ENCODE measurements at regions not wholly inside any gene's neighbourhood (a gene's known extent, or its start where the extent isn't known, plus 50 kb on each side); places are given as distances from the start of the nearest gene placed in this dataset. TPM values are rescaled to one million over a fixed set of nuclear protein-coding genes. Genes with fewer than 3 reads are reported as not detected.

GRCh38 chr13:31681133-31681532, 58.2 kb upstream of the RXFP2 start:
- no peak overlapping the region for H3K4me3 ChIP-seq (ENCODE audit: low read depth, low read length)
- no peak overlapping the region for H3K27ac ChIP-seq (ENCODE audit: low read depth, low read length)
- ChIA-PET POLR2A (no interaction called here), CTCF (no interaction called here)
- no peak for DNase-seq (ENCODE audit: low read depth, low spot score)
- no peaks in the 10 kb centered on the region for H3K9me3 ChIP-seq (ENCODE audit: control insufficient read depth, insufficient read depth, low read length)
- peaks cover 4% of the 10 kb centered on the region for H3K27me3 ChIP-seq (ENCODE audit: control insufficient read depth, insufficient read depth, low read length)
- no peak for TF ChIP-seq CTCF (IDR thresholded peaks at IDR 0.05; ENCODE audit: low read depth, low read length)

GRCh38 chr13:31684466-31684865, 54.9 kb upstream of the RXFP2 start:
- ChIA-PET POLR2A (no interaction called here), CTCF (no interaction called here)
- DNase-seq (ENCODE audit: low read depth, low spot score), result no peak
- no peak for TF ChIP-seq CTCF (IDR thresholded peaks at IDR 0.05; ENCODE audit: low read depth, low read length)
- H3K4me3 ChIP-seq (ENCODE audit: low read depth, low read length), result no peak overlapping the region
- no peak overlapping the region for H3K27ac ChIP-seq (ENCODE audit: low read depth, low read length)
- peaks cover 8% of the 10 kb centered on the region for H3K27me3 ChIP-seq (ENCODE audit: control insufficient read depth, insufficient read depth, low read length)
- no peaks in the 10 kb centered on the region for H3K9me3 ChIP-seq (ENCODE audit: control insufficient read depth, insufficient read depth, low read length)

GRCh38 chr13:31686670-31687425, 52.5 kb upstream of the RXFP2 start:
- Histone ChIP-seq H3K27ac (ENCODE audit: low read depth, low read length) (no peak overlapping the region), H3K27me3 (ENCODE audit: control insufficient read depth, insufficient read depth, low read length) (peaks cover 8% of the 10 kb centered on the region), H3K4me3 (ENCODE audit: low read depth, low read length) (no peak overlapping the region), H3K9me3 (ENCODE audit: control insufficient read depth, insufficient read depth, low read length) (no peaks in the 10 kb centered on the region)
- ChIA-PET CTCF (no interaction called here), POLR2A (no interaction called here)
- TF ChIP-seq CTCF (IDR thresholded peaks at IDR 0.05; ENCODE audit: low read depth, low read length), result no peak
- DNase-seq (ENCODE audit: low read depth, low spot score), result no peak

Small RNA genes lying in the stretch of these regions (small RNA-seq; reads per million reads assigned to genes)
- not detected for gene AL161616.1 (ENCODE audit: insufficient read length, low read depth)

Measured in AG04450 (cell line).